Neural crest cell (in vitro differentiated cells): ENCODE measurements at regions not wholly inside any gene's neighbourhood (a gene's known extent, or its start where the extent isn't known, plus 50 kb on each side); places are given as distances from the start of the nearest gene placed in this dataset.

Source experiments
- DNase-seq: peaks from one replicate; pipeline ENCODE4 v3.0.0; 2021; ENCODE audit warnings: low read depth, mixed read lengths, low spot score
- H3K27ac Mint-ChIP-seq: one replicate; pipeline ENCODE4 v1.8.0; 2021; ENCODE audit warnings: mild to moderate bottlenecking, mixed read lengths; ENCODE audit not compliant: unreplicated experiment
- H3K27me3 Mint-ChIP-seq: 2 replicates; pipeline ENCODE4 v1.8.0; 2021; ENCODE audit warnings: low read depth, mild to moderate bottlenecking, mixed read lengths
- H3K36me3 Mint-ChIP-seq: 2 replicates; pipeline ENCODE4 v1.8.0; 2021; ENCODE audit warnings: low read depth, mild to moderate bottlenecking, mixed read lengths
- H3K4me1 Mint-ChIP-seq: 2 replicates; pipeline ENCODE4 v1.8.0; 2021; ENCODE audit warnings: mixed read lengths
- H3K4me3 Mint-ChIP-seq: one replicate; pipeline ENCODE4 v1.8.0; 2021; ENCODE audit warnings: mild to moderate bottlenecking, mixed read lengths
- H3K9me3 Mint-ChIP-seq: 2 replicates; pipeline ENCODE4 v1.8.0; 2021; ENCODE audit warnings: mixed read lengths
- TF ChIP-seq, protein P1 (sequence below): fragments of 200-600 bp; sonication (generic); conservative IDR thresholded peaks from 2 replicates; pipeline ENCODE4 v1.5.0; 2021; ENCODE audit warnings: antibody characterized with exemption, mild to moderate bottlenecking

DNA sequence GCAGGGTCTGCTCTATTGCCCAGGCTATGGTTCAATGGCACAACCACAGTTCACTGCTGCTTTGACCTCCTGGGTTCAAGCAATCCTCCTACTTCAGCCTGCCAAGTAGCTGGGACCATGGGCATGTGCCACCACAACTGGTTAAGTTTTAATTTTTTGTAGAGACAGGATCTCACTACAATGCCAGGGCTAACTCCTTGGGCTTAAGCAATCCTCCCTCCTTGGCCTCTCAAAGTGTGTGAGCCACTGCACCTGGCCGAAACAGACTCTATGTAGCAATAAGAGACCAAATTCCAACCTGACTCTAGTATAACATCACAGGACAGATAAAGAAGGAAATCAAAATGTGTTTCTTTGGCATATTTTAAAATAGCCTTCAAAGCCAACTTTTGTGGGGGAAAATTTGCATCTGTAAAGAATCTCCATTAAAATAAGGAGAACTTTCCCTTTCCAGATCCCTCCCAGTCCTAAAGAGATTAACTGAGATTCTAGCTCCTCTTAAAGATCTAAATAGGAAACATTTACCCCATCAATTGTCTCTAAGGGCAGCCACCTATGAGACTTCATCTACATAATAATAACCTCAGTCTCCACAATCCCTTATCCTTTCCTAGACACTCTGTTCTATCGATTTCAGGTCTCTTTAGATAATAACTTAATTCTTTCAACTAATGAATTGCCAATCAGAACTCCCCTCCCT is 94.7 kb upstream of the PLCB4 start:
- Mint-ChIP-seq H3K27me3 (no peaks in the 10 kb centered on the region), H3K4me3 (no peak overlapping the region), H3K4me1 (peaks cover 23% of the 10 kb centered on the region), H3K9me3 (peaks cover 2% of the 10 kb centered on the region), H3K36me3 (no peaks in the 10 kb centered on the region), H3K27ac (no peak overlapping the region)
- TF ChIP-seq, protein P1, sequence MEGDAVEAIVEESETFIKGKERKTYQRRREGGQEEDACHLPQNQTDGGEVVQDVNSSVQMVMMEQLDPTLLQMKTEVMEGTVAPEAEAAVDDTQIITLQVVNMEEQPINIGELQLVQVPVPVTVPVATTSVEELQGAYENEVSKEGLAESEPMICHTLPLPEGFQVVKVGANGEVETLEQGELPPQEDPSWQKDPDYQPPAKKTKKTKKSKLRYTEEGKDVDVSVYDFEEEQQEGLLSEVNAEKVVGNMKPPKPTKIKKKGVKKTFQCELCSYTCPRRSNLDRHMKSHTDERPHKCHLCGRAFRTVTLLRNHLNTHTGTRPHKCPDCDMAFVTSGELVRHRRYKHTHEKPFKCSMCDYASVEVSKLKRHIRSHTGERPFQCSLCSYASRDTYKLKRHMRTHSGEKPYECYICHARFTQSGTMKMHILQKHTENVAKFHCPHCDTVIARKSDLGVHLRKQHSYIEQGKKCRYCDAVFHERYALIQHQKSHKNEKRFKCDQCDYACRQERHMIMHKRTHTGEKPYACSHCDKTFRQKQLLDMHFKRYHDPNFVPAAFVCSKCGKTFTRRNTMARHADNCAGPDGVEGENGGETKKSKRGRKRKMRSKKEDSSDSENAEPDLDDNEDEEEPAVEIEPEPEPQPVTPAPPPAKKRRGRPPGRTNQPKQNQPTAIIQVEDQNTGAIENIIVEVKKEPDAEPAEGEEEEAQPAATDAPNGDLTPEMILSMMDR, result no peak
- DNase-seq, result no peak

DNA sequence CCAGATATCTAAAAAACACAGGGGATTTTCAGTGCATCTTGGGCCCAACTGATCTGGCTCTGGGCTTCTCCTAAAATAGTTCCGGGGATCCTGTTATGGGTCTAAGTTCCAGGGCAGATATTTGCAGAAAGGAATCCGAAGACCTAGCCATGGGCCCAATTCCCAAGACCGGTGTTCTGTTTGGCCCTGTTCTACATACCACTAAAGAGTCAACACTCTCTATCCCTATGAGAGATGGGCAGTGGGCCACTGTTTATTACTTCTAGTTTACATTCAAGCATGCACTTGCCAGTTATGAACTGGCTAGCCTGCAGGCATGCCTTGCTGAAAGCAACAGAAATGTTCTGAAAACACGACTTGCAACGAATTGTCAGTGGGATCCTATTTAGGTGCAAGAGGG is 87.4 kb upstream of the PLCB4 start:
- H3K36me3 Mint-ChIP-seq, result no peaks in the 10 kb centered on the region
- DNase-seq, result no peak
- H3K4me3 Mint-ChIP-seq, result no peak overlapping the region
- H3K27me3 Mint-ChIP-seq, result no peaks in the 10 kb centered on the region
- H3K9me3 Mint-ChIP-seq, result no peaks in the 10 kb centered on the region
- H3K4me1 Mint-ChIP-seq, result peaks cover 34% of the 10 kb centered on the region
- TF ChIP-seq, protein P1, result no peak
- H3K27ac Mint-ChIP-seq, result no peak overlapping the region

DNA sequence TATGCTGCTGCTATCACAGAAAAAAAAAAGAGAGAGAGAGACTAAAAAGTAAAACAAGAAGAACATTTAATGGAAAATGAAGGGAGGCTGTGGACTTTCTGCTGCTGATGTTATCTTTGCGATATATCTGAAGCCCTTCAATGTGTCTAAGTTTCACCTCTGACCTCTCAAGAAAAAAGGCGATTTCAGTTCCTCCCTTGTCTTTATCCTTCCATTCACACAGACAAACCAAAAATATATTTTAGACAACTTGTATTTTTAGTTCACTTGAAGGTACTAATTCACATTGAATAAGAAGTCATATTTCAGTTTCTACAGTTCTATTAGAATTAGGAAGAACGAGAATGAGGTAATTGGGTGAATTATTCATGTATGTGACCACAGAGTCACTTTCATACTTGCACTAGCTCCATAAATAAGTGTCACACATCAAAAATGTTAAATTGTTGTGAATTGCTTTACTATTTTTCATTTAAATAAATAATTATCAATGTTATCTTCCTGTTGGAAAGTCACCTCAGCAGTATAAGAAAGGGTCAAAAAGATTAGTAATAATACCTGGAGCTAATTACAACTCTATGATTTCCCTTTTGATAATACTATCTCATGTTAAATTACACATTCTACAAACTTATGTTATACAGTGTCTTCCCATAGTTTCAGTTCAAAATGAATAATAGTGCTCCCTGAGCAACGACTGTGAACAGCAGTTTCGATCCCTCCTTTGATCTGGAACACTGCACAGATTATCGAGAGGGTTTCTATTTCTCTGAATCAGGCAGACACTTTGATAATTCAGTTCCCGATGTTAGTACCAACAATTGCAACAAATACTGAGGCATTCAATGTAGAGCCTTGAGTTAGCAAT is 85.2 kb upstream of the PLCB4 start:
- H3K9me3 Mint-ChIP-seq, result no peaks in the 10 kb centered on the region
- no peaks in the 10 kb centered on the region for H3K27me3 Mint-ChIP-seq
- peak overlapping the region; percentile 9 for H3K27ac Mint-ChIP-seq
- no peak overlapping the region for H3K4me3 Mint-ChIP-seq
- DNase-seq, result no peak
- TF ChIP-seq, protein P1, result no peak
- no peaks in the 10 kb centered on the region for H3K36me3 Mint-ChIP-seq
- peaks cover 28% of the 10 kb centered on the region for H3K4me1 Mint-ChIP-seq

DNA sequence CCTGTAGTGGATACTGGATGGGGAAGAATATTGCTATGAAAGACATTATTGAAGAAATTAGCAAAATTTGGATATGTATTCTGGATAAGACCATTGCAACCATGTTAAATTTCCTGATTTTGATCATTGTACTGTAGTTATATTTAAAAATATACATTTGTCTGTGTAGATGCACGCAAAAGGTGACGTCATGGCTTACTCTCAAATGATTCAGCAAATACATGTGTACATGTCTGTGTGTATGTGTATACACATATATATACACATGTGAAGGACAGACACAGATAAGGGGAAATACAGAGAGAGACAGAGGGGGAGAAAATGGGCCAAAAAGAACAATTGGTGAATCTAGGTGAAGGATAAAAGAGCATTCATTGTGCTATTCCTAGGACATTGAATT is 82.3 kb upstream of the PLCB4 start:
- TF ChIP-seq, protein P1, result no peak
- H3K4me1 Mint-ChIP-seq, result peaks cover 44% of the 10 kb centered on the region
- H3K27ac Mint-ChIP-seq, result no peak overlapping the region
- H3K36me3 Mint-ChIP-seq, result peaks cover 6% of the 10 kb centered on the region
- H3K27me3 Mint-ChIP-seq, result no peaks in the 10 kb centered on the region
- H3K9me3 Mint-ChIP-seq, result peaks cover 5% of the 10 kb centered on the region
- DNase-seq, result no peak
- H3K4me3 Mint-ChIP-seq, result no peak overlapping the region

DNA sequence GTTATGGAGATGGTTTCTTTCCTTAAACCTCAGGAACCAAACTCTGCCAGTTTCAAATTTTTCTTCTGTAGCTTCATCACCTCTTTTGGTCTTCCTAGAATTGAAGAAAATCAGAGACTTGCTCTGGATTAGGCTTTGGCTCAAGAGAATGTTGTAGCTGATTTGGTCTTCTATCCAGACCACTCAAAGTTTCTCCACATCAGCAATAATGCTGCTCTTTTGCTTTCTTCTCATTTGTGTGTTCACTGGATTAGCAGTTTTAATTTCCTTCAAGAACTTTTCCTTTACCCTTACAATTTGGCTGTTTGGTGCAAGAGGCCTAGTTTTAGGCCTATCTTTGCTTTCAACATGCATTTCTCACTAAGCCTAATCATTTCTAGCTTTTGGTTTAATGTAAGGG is 78.1 kb upstream of the PLCB4 start:
- TF ChIP-seq, protein P1, result no peak
- no peak overlapping the region for H3K4me3 Mint-ChIP-seq

More for the DNA sequence above, 78.1 kb upstream of the PLCB4 start:
- Mint-ChIP-seq H3K36me3 (peaks cover 6% of the 10 kb centered on the region), H3K27me3 (no peaks in the 10 kb centered on the region), H3K9me3 (peaks cover 5% of the 10 kb centered on the region), H3K27ac (no peak overlapping the region), H3K4me1 (peaks cover 17% of the 10 kb centered on the region)
- DNase-seq, result no peak
